CD14-positive monocyte (primary cell): ENCODE measurements at regions not wholly inside any gene's neighbourhood (a gene's known extent, or its start where the extent isn't known, plus 50 kb on each side); places are given as distances from the start of the nearest gene placed in this dataset.

ENCODE experiments used
- DNase-seq, 3 donors: peaks; one replicate each; pipeline ENCODE4 v3.0.0-alpha.2; 2011 to 2022
- H2AFZ ChIP-seq: 2 replicates; pipeline ENCODE4 v1.6.0; 2012; ENCODE audit warnings: mild to moderate bottlenecking, low read depth, low read length, inconsistent platforms; ENCODE audit not compliant: insufficient read depth, poor library complexity, severe bottlenecking
- H3K27ac ChIP-seq, 2 donors: 1 replicate in 1 of 2; 2 replicates in 1 of 2; pipeline ENCODE4 v1.5.1; 2012 to 2013; ENCODE audit warnings: low read length in 2 of 2, control low read depth in 1 of 2, inconsistent platforms in 1 of 2, low read depth in 1 of 2, mild to moderate bottlenecking in 1 of 2
- H3K27me3 ChIP-seq, 2 donors: one replicate each; pipeline versions ENCODE4 v1.6.0 to v1.6.1; 2011 to 2013; ENCODE audit warnings: low read length in 2 of 2; ENCODE audit not compliant: control insufficient read depth in 2 of 2, insufficient read depth in 2 of 2
- H3K36me3 ChIP-seq, 2 donors: replicated peaks in 1 of 2; 1 replicate in 1 of 2; 2 replicates in 1 of 2; pipeline versions ENCODE4 v1.5.1 to v1.6.1; 2012 to 2013; ENCODE audit warnings: low read length in 2 of 2, control low read depth in 1 of 2, inconsistent platforms in 1 of 2, mild to moderate bottlenecking in 1 of 2; ENCODE audit not compliant: insufficient read depth in 2 of 2, control insufficient read depth in 1 of 2
- H3K4me1 ChIP-seq, 2 donors: 1 replicate in 1 of 2; 2 replicates in 1 of 2; pipeline versions ENCODE4 v1.5.1 to v1.6.1; 2012 to 2013; ENCODE audit warnings: low read length in 2 of 2, control low read depth in 1 of 2, inconsistent platforms in 1 of 2, mild to moderate bottlenecking in 1 of 2, moderate library complexity in 1 of 2; ENCODE audit not compliant: insufficient read depth in 2 of 2, control insufficient read depth in 1 of 2
- H3K4me2 ChIP-seq: replicated peaks from 2 replicates; pipeline ENCODE3; 2012; ENCODE audit warnings: low read length, moderate library complexity, mild to moderate bottlenecking; ENCODE audit not compliant: poor library complexity, severe bottlenecking; ENCODE audit errors: extremely low read depth
- H3K4me3 ChIP-seq, 3 experiments: fragments of 200-600 bp in 1 of 3; sonication (generic) in 1 of 3; replicated peaks in 1 of 3; 1 replicate in 2 of 3; 2 replicates in 1 of 3; pipeline ENCODE4 v1.5.1; 2011 to 2013; ENCODE audit warnings: low read length in 3 of 3, mild to moderate bottlenecking in 3 of 3, control low read depth in 2 of 3, low read depth in 2 of 3, inconsistent platforms in 1 of 3, moderate library complexity in 1 of 3
- H3K79me2 ChIP-seq: 2 replicates; pipeline ENCODE4 v1.6.0; 2012; ENCODE audit warnings: mild to moderate bottlenecking, control low read depth, inconsistent platforms, low read length, moderate library complexity; ENCODE audit not compliant: insufficient read depth
- H3K9ac ChIP-seq: 2 replicates; pipeline ENCODE4 v1.6.0; 2017; ENCODE audit warnings: low read length, mild to moderate bottlenecking; ENCODE audit not compliant: insufficient read depth, poor library complexity, severe bottlenecking
- H3K9me3 ChIP-seq, 2 donors: replicated peaks in 1 of 2; 1 replicate in 1 of 2; 2 replicates in 1 of 2; pipeline versions ENCODE4 v1.5.1 to v1.6.1; 2012 to 2013; ENCODE audit warnings: low read length in 2 of 2, control low read depth in 1 of 2; ENCODE audit not compliant: control insufficient read depth in 1 of 2, insufficient read depth in 1 of 2
- H4K20me1 ChIP-seq: 2 replicates; pipeline ENCODE4 v1.6.0; 2012; ENCODE audit warnings: mild to moderate bottlenecking, low read length, control low read depth, moderate library complexity; ENCODE audit not compliant: insufficient read depth
- H3K27ac Mint-ChIP-seq, 7 donors: one replicate each; pipeline ENCODE4 v1.8.0; 2020; ENCODE audit warnings: mild to moderate bottlenecking in 7 of 7, mixed read lengths in 7 of 7, moderate library complexity in 6 of 7, inconsistent platforms in 2 of 7
- H3K27me3 Mint-ChIP-seq, 3 donors: one replicate each; pipeline ENCODE4 v1.8.0; 2021 to 2022; ENCODE audit warnings: low read depth in 3 of 3, mild to moderate bottlenecking in 3 of 3, mixed read lengths in 3 of 3, moderate library complexity in 3 of 3, inconsistent platforms in 1 of 3
- H3K36me3 Mint-ChIP-seq, 2 donors: one replicate each; pipeline ENCODE4 v1.8.0; 2020; ENCODE audit warnings: mixed read lengths in 2 of 2, inconsistent platforms in 1 of 2, mild to moderate bottlenecking in 1 of 2
- H3K4me1 Mint-ChIP-seq: one replicate; pipeline ENCODE4 v1.8.0; 2020; ENCODE audit warnings: mild to moderate bottlenecking, mixed read lengths
- H3K4me3 Mint-ChIP-seq, 2 donors: one replicate each; pipeline ENCODE4 v1.8.0; 2020; ENCODE audit warnings: mild to moderate bottlenecking in 2 of 2, mixed read lengths in 2 of 2, moderate library complexity in 1 of 2
- H3K9me3 Mint-ChIP-seq, 7 donors: one replicate each; pipeline ENCODE4 v1.8.0; 2020 to 2022; ENCODE audit warnings: mixed read lengths in 7 of 7, mild to moderate bottlenecking in 6 of 7, moderate library complexity in 6 of 7, inconsistent platforms in 2 of 7
- CTCF ChIP-seq: fragments of 200-600 bp; IDR thresholded peaks from one replicate; pipeline ENCODE4 v1.8.0; 2022; ENCODE audit warnings: antibody characterized with exemption, mild to moderate bottlenecking
- WGBS: methylation state at CpG from one replicate; pipeline ENCODE4 v1.1.5; 2013; ENCODE audit warnings: missing lambda C conversion rate; ENCODE audit not compliant: insufficient coverage; 5-methylcytosine and 5-hydroxymethylcytosine counted together
- intact Hi-C, 2 donors: fragments of 100-400 bp; cut with micrococcal nuclease; formaldehyde crosslinking; loops; one replicate each; pipeline versions ENCODE4 v1.15.0 to v1.15.1; 2023

- no peak overlapping the region for H3K9ac ChIP-seq
- no peak overlapping the region for H3K27ac Mint-ChIP-seq
- no peaks in the 10 kb centered on the region for H3K79me2 ChIP-seq
- H3K4me1 ChIP-seq: no peaks in the 10 kb centered on the region
- WGBS: 73% methylated on average over 3 of the region's 3 CpGs
- no peaks in the 10 kb centered on the region for H3K4me1 Mint-ChIP-seq
- no peaks in the 10 kb centered on the region for H4K20me1 ChIP-seq
- no peak overlapping the region for H3K4me3 ChIP-seq
- H3K27me3 ChIP-seq: no peaks in the 10 kb centered on the region
- intact Hi-C loops: no loop called here
- DNase-seq: no peak
- H3K27me3 Mint-ChIP-seq: no peaks in the 10 kb centered on the region
- H3K27ac ChIP-seq: no peak overlapping the region
- no peaks in the 10 kb centered on the region for H3K36me3 ChIP-seq
- no peak overlapping the region for H2AFZ ChIP-seq
- no peaks in the 10 kb centered on the region for H3K36me3 Mint-ChIP-seq
- H3K9me3 ChIP-seq: peaks cover 0 to 7% of the 10 kb centered on the region in 2 donors
- no peak for TF ChIP-seq CTCF
- no peak overlapping the region for H3K4me3 Mint-ChIP-seq
- H3K9me3 Mint-ChIP-seq: peaks cover 0 to 6% (median 2%) of the 10 kb centered on the region in 7 donors
- H3K4me2 ChIP-seq: no peak overlapping the region
These were observed 369.4 kb upstream of the IMPG1 start for GRCh38 chr6:76441875-76442274.

GRCh38 chr6:76439811-76440210 lies 367.3 kb upstream of the IMPG1 start:
- H3K79me2 ChIP-seq: no peaks in the 10 kb centered on the region
- no peak for DNase-seq
- no peak overlapping the region for H3K27ac ChIP-seq
- Mint-ChIP-seq H3K4me1 (no peaks in the 10 kb centered on the region), H3K4me3 (no peak overlapping the region), H3K27me3 (no peaks in the 10 kb centered on the region), H3K9me3 (peaks cover 0 to 3% (median under 1%) of the 10 kb centered on the region in 7 donors), H3K27ac (no peak overlapping the region), H3K36me3 (no peaks in the 10 kb centered on the region)
- H3K27me3 ChIP-seq: no peaks in the 10 kb centered on the region
- H3K4me1 ChIP-seq: no peaks in the 10 kb centered on the region
- WGBS: 83% methylated on average over 2 of the region's 2 CpGs
- H3K36me3 ChIP-seq: no peaks in the 10 kb centered on the region
- no peak overlapping the region for H3K4me2 ChIP-seq
- intact Hi-C loops: no loop called here
- H3K9ac ChIP-seq: no peak overlapping the region
- TF ChIP-seq CTCF: no peak
- H3K4me3 ChIP-seq: no peak overlapping the region
- H3K9me3 ChIP-seq: peaks cover 0 to 10% of the 10 kb centered on the region in 2 donors
- no peak overlapping the region for H2AFZ ChIP-seq
- no peaks in the 10 kb centered on the region for H4K20me1 ChIP-seq
